HepG2 (cell line): ENCODE measurements at regions not wholly inside any gene's neighbourhood (a gene's known extent, or its start where the extent isn't known, plus 50 kb on each side); places are given as distances from the start of the nearest gene placed in this dataset.

Source experiments
- CBFB ChIP-seq: sonication (generic); formaldehyde crosslinking; IDR thresholded peaks from 2 replicates; pipeline ENCODE4 v1.4.0; 2020; ENCODE audit warnings: missing genetic modification reagents
- ELK4 ChIP-seq: sonication (generic); formaldehyde crosslinking; IDR thresholded peaks from 2 replicates; pipeline ENCODE4 v1.9.0; 2021; ENCODE audit warnings: missing genetic modification reagents, borderline replicate concordance
- FOXJ3 ChIP-seq: sonication (generic); formaldehyde crosslinking; IDR thresholded peaks from 2 replicates; pipeline ENCODE4 v1.4.0; 2020; ENCODE audit warnings: missing genetic modification reagents, mild to moderate bottlenecking, borderline replicate concordance
- HOXD1 ChIP-seq: sonication (generic); formaldehyde crosslinking; IDR thresholded peaks from 2 replicates; pipeline ENCODE4 v1.5.0; 2020; ENCODE audit warnings: missing genetic modification reagents
- IRX3 ChIP-seq: sonication (generic); formaldehyde crosslinking; IDR thresholded peaks from 2 replicates; pipeline ENCODE4 v1.8.1; 2023; ENCODE audit warnings: mild to moderate bottlenecking, low read depth, missing genetic modification reagents, borderline replicate concordance
- RAD51 ChIP-seq: fragments of 450-650 bp; IDR thresholded peaks from 2 replicates; pipeline ENCODE4 v1.6.1; 2016; ENCODE audit warnings: borderline replicate concordance
- ZNF136 ChIP-seq: sonication (generic); formaldehyde crosslinking; IDR thresholded peaks from 2 replicates; pipeline ENCODE4 v1.8.1; 2022; ENCODE audit warnings: low read depth, mild to moderate bottlenecking, moderate library complexity, missing genetic modification reagents
- ZNF333 ChIP-seq: sonication (generic); formaldehyde crosslinking; IDR thresholded peaks from 2 replicates; pipeline ENCODE4 v1.4.0; 2020; ENCODE audit warnings: mild to moderate bottlenecking, missing genetic modification reagents, borderline replicate concordance
- TF ChIP-seq, protein P1 (sequence below): sonication (generic); formaldehyde crosslinking; IDR thresholded peaks from 2 replicates; pipeline ENCODE4 v1.8.0; 2022; ENCODE audit warnings: missing genetic modification reagents, mild to moderate bottlenecking, borderline replicate concordance
- TF ChIP-seq, protein P2 (sequence below): sonication (generic); formaldehyde crosslinking; IDR thresholded peaks from 2 replicates; pipeline ENCODE4 v1.4.0; 2020; ENCODE audit warnings: missing genetic modification reagents

- TF ChIP-seq FOXJ3 (CRISPR knock-in tag) (no peak), RAD51 (no peak), ELK4 (CRISPR knock-in tag) (no peak), IRX3 (CRISPR knock-in tag) (no peak), ZNF136 (CRISPR knock-in tag) (no peak), ZNF333 (no peak), HOXD1 (CRISPR knock-in tag) (no peak), CBFB (CRISPR knock-in tag) (no peak)
- TF ChIP-seq, protein P1, sequence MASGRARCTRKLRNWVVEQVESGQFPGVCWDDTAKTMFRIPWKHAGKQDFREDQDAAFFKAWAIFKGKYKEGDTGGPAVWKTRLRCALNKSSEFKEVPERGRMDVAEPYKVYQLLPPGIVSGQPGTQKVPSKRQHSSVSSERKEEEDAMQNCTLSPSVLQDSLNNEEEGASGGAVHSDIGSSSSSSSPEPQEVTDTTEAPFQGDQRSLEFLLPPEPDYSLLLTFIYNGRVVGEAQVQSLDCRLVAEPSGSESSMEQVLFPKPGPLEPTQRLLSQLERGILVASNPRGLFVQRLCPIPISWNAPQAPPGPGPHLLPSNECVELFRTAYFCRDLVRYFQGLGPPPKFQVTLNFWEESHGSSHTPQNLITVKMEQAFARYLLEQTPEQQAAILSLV (CRISPR knock-in tag), result no peak
- TF ChIP-seq, protein P2, sequence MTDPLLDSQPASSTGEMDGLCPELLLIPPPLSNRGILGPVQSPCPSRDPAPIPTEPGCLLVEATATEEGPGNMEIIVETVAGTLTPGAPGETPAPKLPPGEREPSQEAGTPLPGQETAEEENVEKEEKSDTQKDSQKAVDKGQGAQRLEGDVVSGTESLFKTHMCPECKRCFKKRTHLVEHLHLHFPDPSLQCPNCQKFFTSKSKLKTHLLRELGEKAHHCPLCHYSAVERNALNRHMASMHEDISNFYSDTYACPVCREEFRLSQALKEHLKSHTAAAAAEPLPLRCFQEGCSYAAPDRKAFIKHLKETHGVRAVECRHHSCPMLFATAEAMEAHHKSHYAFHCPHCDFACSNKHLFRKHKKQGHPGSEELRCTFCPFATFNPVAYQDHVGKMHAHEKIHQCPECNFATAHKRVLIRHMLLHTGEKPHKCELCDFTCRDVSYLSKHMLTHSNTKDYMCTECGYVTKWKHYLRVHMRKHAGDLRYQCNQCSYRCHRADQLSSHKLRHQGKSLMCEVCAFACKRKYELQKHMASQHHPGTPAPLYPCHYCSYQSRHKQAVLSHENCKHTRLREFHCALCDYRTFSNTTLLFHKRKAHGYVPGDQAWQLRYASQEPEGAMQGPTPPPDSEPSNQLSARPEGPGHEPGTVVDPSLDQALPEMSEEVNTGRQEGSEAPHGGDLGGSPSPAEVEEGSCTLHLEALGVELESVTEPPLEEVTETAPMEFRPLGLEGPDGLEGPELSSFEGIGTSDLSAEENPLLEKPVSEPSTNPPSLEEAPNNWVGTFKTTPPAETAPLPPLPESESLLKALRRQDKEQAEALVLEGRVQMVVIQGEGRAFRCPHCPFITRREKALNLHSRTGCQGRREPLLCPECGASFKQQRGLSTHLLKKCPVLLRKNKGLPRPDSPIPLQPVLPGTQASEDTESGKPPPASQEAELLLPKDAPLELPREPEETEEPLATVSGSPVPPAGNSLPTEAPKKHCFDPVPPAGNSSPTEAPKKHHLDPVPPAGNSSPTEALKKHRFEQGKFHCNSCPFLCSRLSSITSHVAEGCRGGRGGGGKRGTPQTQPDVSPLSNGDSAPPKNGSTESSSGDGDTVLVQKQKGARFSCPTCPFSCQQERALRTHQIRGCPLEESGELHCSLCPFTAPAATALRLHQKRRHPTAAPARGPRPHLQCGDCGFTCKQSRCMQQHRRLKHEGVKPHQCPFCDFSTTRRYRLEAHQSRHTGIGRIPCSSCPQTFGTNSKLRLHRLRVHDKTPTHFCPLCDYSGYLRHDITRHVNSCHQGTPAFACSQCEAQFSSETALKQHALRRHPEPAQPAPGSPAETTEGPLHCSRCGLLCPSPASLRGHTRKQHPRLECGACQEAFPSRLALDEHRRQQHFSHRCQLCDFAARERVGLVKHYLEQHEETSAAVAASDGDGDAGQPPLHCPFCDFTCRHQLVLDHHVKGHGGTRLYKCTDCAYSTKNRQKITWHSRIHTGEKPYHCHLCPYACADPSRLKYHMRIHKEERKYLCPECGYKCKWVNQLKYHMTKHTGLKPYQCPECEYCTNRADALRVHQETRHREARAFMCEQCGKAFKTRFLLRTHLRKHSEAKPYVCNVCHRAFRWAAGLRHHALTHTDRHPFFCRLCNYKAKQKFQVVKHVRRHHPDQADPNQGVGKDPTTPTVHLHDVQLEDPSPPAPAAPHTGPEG (CRISPR knock-in tag), result no peak
These were observed 412.4 kb upstream of the CBLB start (continued) for GRCh38 chr3:106281221-106281620.
